Chondrocyte (in vitro differentiated cells): ENCODE measurements at regions not wholly inside any gene's neighbourhood (a gene's known extent, or its start where the extent isn't known, plus 50 kb on each side); places are given as distances from the start of the nearest gene placed in this dataset.

Source experiments
- DNase-seq: peaks from one replicate; pipeline ENCODE4 v3.0.0; 2021; ENCODE audit warnings: mixed read lengths, low spot score
- H3K27ac Mint-ChIP-seq: one replicate; pipeline ENCODE4 v1.8.0; 2021; ENCODE audit warnings: mild to moderate bottlenecking, moderate library complexity, mixed read lengths; ENCODE audit not compliant: unreplicated experiment
- H3K27me3 Mint-ChIP-seq: 2 replicates; pipeline ENCODE4 v1.8.0; 2021; ENCODE audit warnings: low read depth, mixed read lengths
- H3K36me3 Mint-ChIP-seq: 2 replicates; pipeline ENCODE4 v1.8.0; 2021; ENCODE audit warnings: low read depth, mixed read lengths
- H3K4me1 Mint-ChIP-seq: 2 replicates; pipeline ENCODE4 v1.8.0; 2021; ENCODE audit warnings: low read depth, mild to moderate bottlenecking, mixed read lengths
- H3K4me3 Mint-ChIP-seq: one replicate; pipeline ENCODE4 v1.8.0; 2021; ENCODE audit warnings: mild to moderate bottlenecking, moderate library complexity, mixed read lengths; ENCODE audit not compliant: unreplicated experiment
- H3K9me3 Mint-ChIP-seq: 2 replicates; pipeline ENCODE4 v1.8.0; 2021; ENCODE audit warnings: low read depth, mixed read lengths
- CTCF ChIP-seq: fragments of 200-600 bp; sonication (generic); IDR thresholded peaks from 2 replicates; pipeline ENCODE4 v1.5.0; 2021; ENCODE audit warnings: antibody characterized with exemption, mild to moderate bottlenecking, moderate library complexity

GRCh38 chr5:153099328-153099727, 391.1 kb upstream of the GRIA1 start:
- TF ChIP-seq CTCF, result no peak
- H3K27ac Mint-ChIP-seq, result no peak overlapping the region
- no peaks in the 10 kb centered on the region for H3K27me3 Mint-ChIP-seq
- H3K36me3 Mint-ChIP-seq, result no peaks in the 10 kb centered on the region
- H3K4me3 Mint-ChIP-seq, result no peak overlapping the region
- DNase-seq, result no peak
- H3K9me3 Mint-ChIP-seq, result peaks cover under 1% of the 10 kb centered on the region
- no peaks in the 10 kb centered on the region for H3K4me1 Mint-ChIP-seq

- Mint-ChIP-seq H3K9me3 (peaks cover 8% of the 10 kb centered on the region), H3K27me3 (no peaks in the 10 kb centered on the region), H3K4me1 (no peaks in the 10 kb centered on the region), H3K36me3 (no peaks in the 10 kb centered on the region), H3K4me3 (no peak overlapping the region), H3K27ac (no peak overlapping the region)
- no peak for TF ChIP-seq CTCF
- no peak for DNase-seq
These were observed 389.0 kb upstream of the GRIA1 start for GRCh38 chr5:153101235-153102180.

- H3K36me3 Mint-ChIP-seq, result no peaks in the 10 kb centered on the region
- DNase-seq, result no peak
- TF ChIP-seq CTCF, result no peak
- H3K9me3 Mint-ChIP-seq, result peaks cover 4% of the 10 kb centered on the region
- H3K27ac Mint-ChIP-seq, result no peak overlapping the region
- no peaks in the 10 kb centered on the region for H3K4me1 Mint-ChIP-seq
- H3K27me3 Mint-ChIP-seq, result peaks cover 6% of the 10 kb centered on the region
- H3K4me3 Mint-ChIP-seq, result no peak overlapping the region
These were observed 373.6 kb upstream of the GRIA1 start for GRCh38 chr5:153116916-153117315.

GRCh38 chr5:153118018-153118417, 372.5 kb upstream of the GRIA1 start:
- Mint-ChIP-seq H3K27ac (no peak overlapping the region), H3K9me3 (peaks cover 4% of the 10 kb centered on the region), H3K4me3 (no peak overlapping the region), H3K36me3 (no peaks in the 10 kb centered on the region), H3K4me1 (no peaks in the 10 kb centered on the region), H3K27me3 (peaks cover 5% of the 10 kb centered on the region)
- TF ChIP-seq CTCF, result no peak
- DNase-seq, result no peak

GRCh38 chr5:153122403-153122802, 368.1 kb upstream of the GRIA1 start:
- Mint-ChIP-seq H3K36me3 (no peaks in the 10 kb centered on the region), H3K9me3 (peaks cover 4% of the 10 kb centered on the region), H3K27me3 (peaks cover 13% of the 10 kb centered on the region), H3K4me3 (no peak overlapping the region), H3K27ac (no peak overlapping the region), H3K4me1 (no peaks in the 10 kb centered on the region)
- no peak for TF ChIP-seq CTCF
- no peak for DNase-seq
